HL-60 (cell line): ENCODE measurements at regions not wholly inside any gene's neighbourhood (a gene's known extent, or its start where the extent isn't known, plus 50 kb on each side); places are given as distances from the start of the nearest gene placed in this dataset.

ENCODE experiments used
- DNase-seq, 2 experiments: peaks; one replicate each; pipeline ENCODE4 v3.0.0-alpha.2; 2010 to 2020; ENCODE audit warnings: low read depth in 1 of 2, low spot score in 1 of 2
- H3K27ac ChIP-seq: fragments of 250-450 bp; sonication (Bioruptor Pico); replicated peaks from 2 replicates; pipeline ENCODE4 v1.5.1; 2020; ENCODE audit warnings: mild to moderate bottlenecking, moderate library complexity
- H3K27me3 ChIP-seq: fragments of 250-450 bp; sonication (Bioruptor Pico); 2 replicates; pipeline ENCODE4 v1.5.1; 2021; ENCODE audit warnings: mild to moderate bottlenecking, moderate library complexity; ENCODE audit not compliant: insufficient read depth, poor library complexity, severe bottlenecking
- H3K4me3 ChIP-seq: replicated peaks from 2 replicates; pipeline ENCODE4 v1.5.1; 2011; ENCODE audit warnings: mild to moderate bottlenecking, control low read depth, low read length; ENCODE audit not compliant: insufficient read depth
- GABPA ChIP-seq: IDR thresholded peaks from 2 replicates; pipeline ENCODE4 v1.6.1; 2012; ENCODE audit warnings: low read depth
- POLR2AphosphoS5 ChIP-seq: IDR thresholded peaks from 2 replicates; pipeline ENCODE4 v1.6.1; 2012; ENCODE audit warnings: low read depth
- SPI1 ChIP-seq: IDR thresholded peaks from 2 replicates; pipeline ENCODE4 v1.6.1; 2012; ENCODE audit warnings: low read depth, mild to moderate bottlenecking, borderline replicate concordance
- TF ChIP-seq, protein P1 (sequence below): IDR thresholded peaks from 2 replicates; pipeline ENCODE4 v1.6.1; 2012; ENCODE audit warnings: low read depth; ENCODE audit not compliant: insufficient replicate concordance
- TF ChIP-seq, protein P2 (sequence below): IDR thresholded peaks from one replicate; pipeline ENCODE4 v1.5.1; 2011; ENCODE audit warnings: low read length, control low read depth, inconsistent platforms; ENCODE audit not compliant: insufficient read depth

- H3K27ac ChIP-seq = no peak overlapping the region
- no peaks in the 10 kb centered on the region for H3K27me3 ChIP-seq
- TF ChIP-seq POLR2AphosphoS5 = no peak
- DNase-seq = no peak
- H3K4me3 ChIP-seq = no peak overlapping the region
Measured at GRCh38 chr2:220476877-220477276, 849.4 kb downstream of the SLC4A3 start.

GRCh38 chr2:220478305-220479058 is 851.1 kb downstream of the SLC4A3 start:
- TF ChIP-seq POLR2AphosphoS5 = no peak
- TF ChIP-seq GABPA = no peak
- TF ChIP-seq, protein P1, sequence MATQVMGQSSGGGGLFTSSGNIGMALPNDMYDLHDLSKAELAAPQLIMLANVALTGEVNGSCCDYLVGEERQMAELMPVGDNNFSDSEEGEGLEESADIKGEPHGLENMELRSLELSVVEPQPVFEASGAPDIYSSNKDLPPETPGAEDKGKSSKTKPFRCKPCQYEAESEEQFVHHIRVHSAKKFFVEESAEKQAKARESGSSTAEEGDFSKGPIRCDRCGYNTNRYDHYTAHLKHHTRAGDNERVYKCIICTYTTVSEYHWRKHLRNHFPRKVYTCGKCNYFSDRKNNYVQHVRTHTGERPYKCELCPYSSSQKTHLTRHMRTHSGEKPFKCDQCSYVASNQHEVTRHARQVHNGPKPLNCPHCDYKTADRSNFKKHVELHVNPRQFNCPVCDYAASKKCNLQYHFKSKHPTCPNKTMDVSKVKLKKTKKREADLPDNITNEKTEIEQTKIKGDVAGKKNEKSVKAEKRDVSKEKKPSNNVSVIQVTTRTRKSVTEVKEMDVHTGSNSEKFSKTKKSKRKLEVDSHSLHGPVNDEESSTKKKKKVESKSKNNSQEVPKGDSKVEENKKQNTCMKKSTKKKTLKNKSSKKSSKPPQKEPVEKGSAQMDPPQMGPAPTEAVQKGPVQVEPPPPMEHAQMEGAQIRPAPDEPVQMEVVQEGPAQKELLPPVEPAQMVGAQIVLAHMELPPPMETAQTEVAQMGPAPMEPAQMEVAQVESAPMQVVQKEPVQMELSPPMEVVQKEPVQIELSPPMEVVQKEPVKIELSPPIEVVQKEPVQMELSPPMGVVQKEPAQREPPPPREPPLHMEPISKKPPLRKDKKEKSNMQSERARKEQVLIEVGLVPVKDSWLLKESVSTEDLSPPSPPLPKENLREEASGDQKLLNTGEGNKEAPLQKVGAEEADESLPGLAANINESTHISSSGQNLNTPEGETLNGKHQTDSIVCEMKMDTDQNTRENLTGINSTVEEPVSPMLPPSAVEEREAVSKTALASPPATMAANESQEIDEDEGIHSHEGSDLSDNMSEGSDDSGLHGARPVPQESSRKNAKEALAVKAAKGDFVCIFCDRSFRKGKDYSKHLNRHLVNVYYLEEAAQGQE = no peak
- TF ChIP-seq, protein P2, sequence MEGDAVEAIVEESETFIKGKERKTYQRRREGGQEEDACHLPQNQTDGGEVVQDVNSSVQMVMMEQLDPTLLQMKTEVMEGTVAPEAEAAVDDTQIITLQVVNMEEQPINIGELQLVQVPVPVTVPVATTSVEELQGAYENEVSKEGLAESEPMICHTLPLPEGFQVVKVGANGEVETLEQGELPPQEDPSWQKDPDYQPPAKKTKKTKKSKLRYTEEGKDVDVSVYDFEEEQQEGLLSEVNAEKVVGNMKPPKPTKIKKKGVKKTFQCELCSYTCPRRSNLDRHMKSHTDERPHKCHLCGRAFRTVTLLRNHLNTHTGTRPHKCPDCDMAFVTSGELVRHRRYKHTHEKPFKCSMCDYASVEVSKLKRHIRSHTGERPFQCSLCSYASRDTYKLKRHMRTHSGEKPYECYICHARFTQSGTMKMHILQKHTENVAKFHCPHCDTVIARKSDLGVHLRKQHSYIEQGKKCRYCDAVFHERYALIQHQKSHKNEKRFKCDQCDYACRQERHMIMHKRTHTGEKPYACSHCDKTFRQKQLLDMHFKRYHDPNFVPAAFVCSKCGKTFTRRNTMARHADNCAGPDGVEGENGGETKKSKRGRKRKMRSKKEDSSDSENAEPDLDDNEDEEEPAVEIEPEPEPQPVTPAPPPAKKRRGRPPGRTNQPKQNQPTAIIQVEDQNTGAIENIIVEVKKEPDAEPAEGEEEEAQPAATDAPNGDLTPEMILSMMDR = no peak
- TF ChIP-seq SPI1 = no peak
- no peaks in the 10 kb centered on the region for H3K27me3 ChIP-seq
- no peak for DNase-seq
- no peak overlapping the region for H3K4me3 ChIP-seq
- H3K27ac ChIP-seq = no peak overlapping the region

DNA sequence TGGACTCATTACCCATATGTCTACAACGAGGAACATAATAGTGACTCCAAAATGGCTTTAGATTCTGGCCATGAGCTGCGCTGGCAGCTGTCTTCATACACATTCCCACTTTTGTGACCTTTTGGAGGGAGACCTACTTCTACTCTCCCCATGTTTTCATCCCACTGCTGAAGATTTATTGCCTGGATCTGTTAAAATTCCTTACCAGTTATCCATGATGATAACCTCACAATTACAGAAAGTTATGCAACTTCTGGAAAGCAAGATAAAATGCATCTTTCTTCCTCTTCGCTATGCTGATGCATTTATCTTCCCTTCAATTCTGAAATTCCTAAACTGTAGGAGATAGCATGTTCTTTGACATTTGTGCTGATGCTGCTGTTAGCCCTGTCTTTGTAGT is 855.3 kb downstream of the SLC4A3 start:
- no peak overlapping the region for H3K4me3 ChIP-seq
- no peaks in the 10 kb centered on the region for H3K27me3 ChIP-seq
- DNase-seq = no peak
- H3K27ac ChIP-seq = no peak overlapping the region
- no peak for TF ChIP-seq SPI1
- TF ChIP-seq POLR2AphosphoS5 = no peak
- TF ChIP-seq, protein P2 = no peak
- no peak for TF ChIP-seq GABPA
- TF ChIP-seq, protein P1 = no peak

- Histone ChIP-seq H3K27me3 (no peaks in the 10 kb centered on the region), H3K4me3 (no peak overlapping the region), H3K27ac (no peak overlapping the region)
- no peak for DNase-seq
- TF ChIP-seq SPI1 = no peak
Measured at GRCh38 chr2:220489121-220489520, 861.7 kb downstream of the SLC4A3 start.

DNA sequence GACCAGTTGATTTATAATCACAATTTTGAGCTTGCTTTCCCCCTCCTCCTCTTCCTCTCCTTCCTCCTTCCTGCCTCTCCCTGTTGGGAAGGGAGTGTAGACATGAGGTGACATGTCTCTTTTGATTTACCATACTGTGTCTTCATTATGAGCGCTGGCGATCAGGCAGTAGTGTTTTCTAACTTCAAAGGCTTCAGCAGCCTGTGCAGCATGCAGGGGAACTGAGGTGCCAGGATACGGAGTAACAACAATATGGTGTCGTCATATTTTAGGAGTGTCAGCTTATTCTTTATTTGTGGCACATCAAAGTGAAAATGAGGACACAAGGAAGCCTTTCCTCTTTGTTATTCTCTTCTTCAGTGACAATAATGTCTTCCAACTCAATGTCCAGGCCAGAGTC is 864.2 kb downstream of the SLC4A3 start:
- Histone ChIP-seq H3K27ac (no peak overlapping the region), H3K4me3 (no peak overlapping the region), H3K27me3 (no peaks in the 10 kb centered on the region)
- no peak for DNase-seq
- TF ChIP-seq, protein P2 = no peak
- TF ChIP-seq, protein P1 = no peak
- no peak for TF ChIP-seq GABPA
- no peak for TF ChIP-seq SPI1
- no peak for TF ChIP-seq POLR2AphosphoS5
